Myocyte (in vitro differentiated cells): ENCODE measurements at regions not wholly inside any gene's neighbourhood (a gene's known extent, or its start where the extent isn't known, plus 50 kb on each side); places are given as distances from the start of the nearest gene placed in this dataset.

Experiments used
- DNase-seq: peaks from one replicate; pipeline ENCODE4 v3.0.0-alpha.2; 2012; ENCODE audit warnings: low read depth

DNA sequence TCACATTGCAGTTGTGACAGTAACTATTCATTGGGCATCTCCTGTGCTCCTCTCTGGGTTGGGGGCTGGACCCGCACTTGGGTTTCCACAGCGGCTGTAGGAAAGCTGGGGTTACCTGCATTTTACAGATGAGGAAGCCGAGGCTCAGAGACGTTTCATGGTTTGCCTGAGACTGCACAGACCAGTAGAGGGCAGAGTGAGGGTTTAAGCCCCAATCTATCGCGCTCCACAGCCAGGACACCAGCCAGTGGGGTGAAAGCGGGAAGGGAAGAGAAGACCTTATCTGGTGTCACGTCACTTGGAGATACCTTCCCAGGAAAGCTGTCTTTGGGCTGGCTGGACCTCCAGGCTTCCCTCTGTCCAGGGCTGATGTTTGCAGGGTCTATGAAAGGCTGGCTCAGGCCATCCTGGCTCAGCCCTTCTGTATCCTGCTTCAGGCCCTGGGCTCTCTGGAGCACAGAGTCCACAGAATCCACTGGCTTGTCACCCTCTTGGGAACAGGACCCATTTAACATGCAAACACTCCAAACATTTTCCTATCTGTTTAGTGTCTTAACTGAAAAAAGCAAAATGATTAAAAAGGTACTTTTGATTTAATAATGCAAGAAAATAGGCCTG is 167.7 kb downstream of the EMX2 start:
- no peak for DNase-seq

DNA sequence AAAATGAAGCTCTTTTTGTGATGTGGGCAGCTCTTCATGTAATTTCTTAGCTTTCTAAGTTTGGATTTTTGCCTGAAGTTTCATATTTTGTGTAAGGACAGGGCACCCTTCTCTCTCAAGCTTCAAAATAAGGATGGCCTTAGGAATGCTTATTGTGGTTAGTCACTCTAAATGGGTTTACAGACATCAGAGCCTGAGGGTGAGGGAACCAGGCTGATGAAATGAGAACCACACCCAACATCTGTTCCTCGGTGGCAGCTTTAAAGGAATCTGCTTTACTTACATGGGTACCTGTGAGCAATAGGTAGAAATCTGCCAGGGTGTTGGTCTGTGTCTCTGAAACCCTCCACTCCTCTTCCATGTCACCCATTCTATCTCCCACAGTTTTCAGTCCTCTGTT is 174.3 kb downstream of the EMX2 start:
- no peak for DNase-seq

- no peak for DNase-seq
These were observed 176.7 kb downstream of the EMX2 start for GRCh38 chr10:117718986-117719920.

DNA sequence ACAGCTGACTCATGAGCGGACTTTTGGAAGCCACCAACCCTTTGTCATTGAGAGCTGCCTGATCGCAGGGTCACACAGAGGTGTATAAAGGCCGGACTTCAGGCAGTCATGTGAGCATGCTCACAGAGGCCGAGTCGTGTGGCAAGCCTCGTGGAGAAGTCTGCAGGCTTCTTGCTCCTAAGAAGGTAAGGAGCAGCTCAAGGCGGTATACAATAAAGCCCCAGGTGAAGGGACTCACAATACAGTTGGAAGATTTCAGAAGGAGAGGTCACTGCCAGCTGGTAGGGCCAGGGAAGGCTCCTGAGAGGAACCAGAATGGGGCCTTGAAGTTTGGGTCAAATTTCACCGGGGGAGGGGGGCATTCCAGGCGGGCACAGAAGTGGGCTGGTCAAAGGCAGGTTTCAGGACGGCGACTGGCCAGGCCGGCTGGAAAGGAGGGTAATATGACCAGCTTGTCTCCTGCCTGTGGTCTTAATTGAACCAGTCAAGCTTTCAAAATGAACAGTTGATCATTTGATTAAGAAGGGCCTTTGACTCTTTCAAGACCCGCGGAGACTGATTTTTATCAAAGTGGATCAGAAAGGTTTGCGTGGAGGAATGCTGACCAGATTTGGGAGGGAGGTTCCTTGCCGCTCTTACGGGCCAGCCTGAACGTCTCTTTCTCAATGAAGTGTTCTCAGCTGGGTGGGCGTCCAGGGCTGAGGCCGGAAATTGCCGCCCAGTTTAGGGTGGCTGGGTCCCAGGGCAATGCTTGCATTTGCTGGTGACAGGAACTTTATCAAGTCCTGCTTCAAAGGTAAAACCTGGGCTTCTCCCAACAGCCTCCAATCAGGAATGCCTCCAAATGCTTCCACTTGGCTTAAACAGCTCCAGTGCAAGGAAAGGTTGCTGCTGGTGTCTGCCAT is 178.6 kb downstream of the EMX2 start:
- DNase-seq = no peak

- DNase-seq = no peak
These were observed 179.3 kb downstream of the EMX2 start for GRCh38 chr10:117721873-117722272.

- no peak for DNase-seq
These were observed 180.8 kb downstream of the EMX2 start for GRCh38 chr10:117723343-117723742.

- DNase-seq = no peak
These were observed 183.4 kb downstream of the EMX2 start for GRCh38 chr10:117725993-117726392.

DNA sequence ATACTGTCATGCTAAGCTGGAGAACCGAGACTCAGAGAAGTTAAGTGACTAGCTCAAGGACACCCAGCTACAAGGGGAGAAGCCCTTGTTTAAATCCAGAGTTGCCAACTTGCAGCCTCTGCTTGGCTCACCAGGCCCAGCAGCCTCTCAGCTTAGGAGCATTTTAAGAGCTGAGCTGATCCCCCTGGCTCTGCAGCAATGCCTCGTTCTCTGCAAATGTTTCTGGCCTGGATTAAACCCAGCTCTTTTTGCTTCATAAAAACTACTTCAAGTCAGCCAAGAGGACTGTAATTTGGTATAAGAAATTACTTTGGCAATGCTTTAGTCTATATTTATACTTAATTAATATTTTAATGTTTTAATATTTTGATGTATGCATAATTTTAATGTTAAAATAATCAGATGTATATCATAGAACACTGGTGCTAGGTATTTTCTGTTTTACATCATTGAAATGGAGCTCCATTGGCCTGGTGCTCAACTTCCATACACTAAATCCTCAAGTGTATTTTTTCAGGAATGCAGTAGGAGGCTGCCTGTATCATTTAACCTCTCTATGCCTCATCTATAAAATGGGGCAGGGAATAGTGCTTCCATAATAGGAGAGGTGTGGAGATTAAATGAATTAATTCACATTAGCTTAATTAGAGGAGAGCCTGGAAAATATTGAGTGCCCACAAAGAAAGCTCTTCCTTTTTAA is 184.2 kb downstream of the EMX2 start:
- DNase-seq = no peak

- DNase-seq = no peak
These were observed 184.9 kb downstream of the EMX2 start for GRCh38 chr10:117727421-117727820.

- no peak for DNase-seq
These were observed 185.5 kb downstream of the EMX2 start for GRCh38 chr10:117728087-117728486.

- DNase-seq = no peak
These were observed 186.6 kb downstream of the EMX2 start for GRCh38 chr10:117729156-117729555.

GRCh38 chr10:117731121-117731791 is 188.7 kb downstream of the EMX2 start:
- no peak for DNase-seq

DNA sequence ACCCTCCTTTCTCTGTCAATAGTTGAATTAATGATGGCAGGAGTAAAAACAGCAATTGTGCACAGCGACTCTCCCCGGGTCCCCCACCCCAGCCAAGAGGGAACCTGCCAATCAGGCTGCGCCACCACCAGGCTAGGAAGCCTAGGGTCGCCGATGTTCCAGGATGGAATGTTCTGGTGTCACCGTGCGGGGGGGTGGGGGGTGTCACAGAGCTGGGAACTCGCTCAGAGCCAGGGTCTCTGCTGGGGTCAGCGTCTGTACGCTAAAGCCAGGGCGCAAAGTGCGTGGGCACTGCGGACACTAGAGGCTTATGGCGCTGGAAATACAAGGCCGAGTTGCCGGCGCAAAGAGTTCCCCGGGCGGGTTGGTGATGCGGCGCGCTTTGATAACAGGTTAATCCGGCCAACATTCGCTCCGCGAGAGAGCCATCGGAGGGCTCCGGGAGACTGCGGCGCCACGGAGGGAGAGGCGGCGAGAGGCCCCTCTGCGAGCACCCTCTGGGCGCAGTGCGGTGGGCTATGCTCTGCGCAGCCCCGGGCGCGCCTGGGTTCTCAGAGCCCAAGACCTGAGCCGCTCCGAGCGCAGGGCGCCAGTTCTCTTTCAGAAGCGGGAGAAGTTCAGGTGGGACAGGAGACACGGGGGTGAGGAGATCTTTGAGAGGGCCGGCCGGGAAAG is 192.3 kb downstream of the EMX2 start:
- DNase-seq = no peak

DNA sequence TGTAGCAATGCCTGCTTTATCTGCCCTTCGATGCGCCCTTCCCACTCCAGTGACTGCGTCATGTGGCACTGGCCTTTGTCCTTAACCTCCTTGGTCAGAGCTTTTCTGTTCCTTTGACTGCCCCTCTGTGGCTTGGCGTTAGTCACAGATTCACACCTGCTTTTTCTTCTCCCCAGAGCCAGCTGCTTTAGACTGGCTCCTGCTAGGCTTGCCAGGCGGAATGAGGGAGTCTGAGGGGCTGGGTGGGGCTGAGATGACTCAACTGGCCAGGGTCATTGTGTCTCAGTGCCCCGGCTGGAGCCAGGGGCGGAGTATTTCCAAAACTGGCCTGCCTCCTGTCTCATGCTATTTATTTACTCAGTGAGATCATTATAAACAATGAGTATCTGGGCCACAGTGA is 194.1 kb downstream of the EMX2 start:
- peak; percentile 90 for DNase-seq

- DNase-seq = no peak
These were observed 197.5 kb downstream of the EMX2 start for GRCh38 chr10:117740088-117740487.

GRCh38 chr10:117740691-117741222 is 198.2 kb downstream of the EMX2 start:
- no peak for DNase-seq

GRCh38 chr10:117741524-117741923 is 199.0 kb downstream of the EMX2 start:
- DNase-seq = no peak

GRCh38 chr10:117743509-117743908 is 201.0 kb downstream of the EMX2 start:
- DNase-seq = no peak

DNA sequence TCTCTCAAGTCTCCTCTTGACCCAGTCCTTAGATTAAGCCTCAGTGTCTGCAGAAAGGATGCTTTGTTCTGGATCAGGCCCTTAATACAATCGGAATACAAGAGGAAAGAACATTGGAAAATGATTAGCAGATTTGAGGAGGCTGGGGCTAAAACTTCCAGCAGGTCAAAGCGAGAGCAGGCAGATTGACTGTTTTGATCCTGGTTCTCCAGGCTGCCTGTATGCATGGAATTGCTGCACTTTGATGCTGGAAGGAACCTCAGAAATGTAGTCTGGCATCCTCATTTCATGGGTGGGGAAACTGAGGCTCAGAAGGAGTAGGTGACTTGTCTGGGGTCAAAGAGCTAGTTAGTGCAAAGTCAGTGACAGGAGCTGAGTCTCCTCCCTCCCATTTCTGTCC is 202.8 kb downstream of the EMX2 start:
- DNase-seq = no peak
